HepG2 (cell line): ENCODE measurements at regions not wholly inside any gene's neighbourhood (a gene's known extent, or its start where the extent isn't known, plus 50 kb on each side); places are given as distances from the start of the nearest gene placed in this dataset.

Experiments used
- ATAC-seq: fragments of 200-7000 bp; cut with Tn5 transposase; 3 replicates; pipeline ENCODE4 v1.9.1; 2020; ENCODE audit warnings: mild to moderate bottlenecking, moderate library complexity
- BruUV-seq: library from RNA; stranded (reverse); fragments of 400-500 nt; replicated peaks from 2 replicates; lab custom pipeline; 2021; lab: Mats Ljungman, UMichigan
- CTCF ChIA-PET: fragments of 300-600 bp; formaldehyde crosslinking; extraction: SDS; loops from one replicate; lab custom pipeline; 2021; ENCODE audit warnings: low total read pairs, inconsistent platforms, low intra/inter-chr PET ratio; lab: Yijun Ruan, JAX
- POLR2A ChIA-PET: fragments of 350-600 bp; sonication (Branson Sonifier 250); formaldehyde crosslinking; loops from one replicate; lab custom pipeline; 2020; ENCODE audit warnings: antibody characterized with exemption, inconsistent platforms; lab: Yijun Ruan, JAX
- DNase-seq: peaks from one replicate; pipeline ENCODE4 v3.0.0-alpha.2; 2015; ENCODE audit warnings: low spot score
- FAIRE-seq: peaks from 3 replicates; lab custom pipeline; 2011; peaks lifted over from hg19 to GRCh38; lab: Jason Lieb, UNC
- H2AFZ ChIP-seq: one replicate; pipeline ENCODE4 v1.6.1; 2011; ENCODE audit warnings: low read length, inconsistent platforms
- H3K27ac ChIP-seq: fragments of 300-600 bp; 3 replicates; pipeline ENCODE4 v1.8.0; 2011; ENCODE audit warnings: mixed run types, mild to moderate bottlenecking, mixed read lengths, low read length, inconsistent platforms; ENCODE audit not compliant: insufficient read depth; ENCODE audit errors: extremely low read length
- H3K27me3 ChIP-seq, 2 experiments: fragments of 200-600 bp in 1 of 2; 2 replicates in 1 of 2; 3 replicates in 1 of 2; pipeline versions ENCODE4 v1.6.0 to v1.8.0; 2011; ENCODE audit warnings: low read length in 2 of 2, mild to moderate bottlenecking in 2 of 2, moderate library complexity in 2 of 2, inconsistent platforms in 1 of 2; ENCODE audit not compliant: insufficient read depth in 2 of 2, control insufficient read depth in 1 of 2
- H3K36me3 ChIP-seq, 2 experiments: fragments of 200-600 bp in 1 of 2; replicated peaks in 1 of 2; 2 replicates in 1 of 2; 3 replicates in 1 of 2; pipeline versions ENCODE4 v1.5.1 to v1.8.0; 2011; ENCODE audit warnings: low read length in 2 of 2, inconsistent platforms in 1 of 2; ENCODE audit not compliant: insufficient read depth in 2 of 2, control insufficient read depth in 1 of 2
- H3K4me1 ChIP-seq: 2 replicates; pipeline ENCODE4 v1.5.1; 2012; ENCODE audit warnings: low read length, inconsistent platforms; ENCODE audit not compliant: insufficient read depth
- H3K4me2 ChIP-seq: 2 replicates; pipeline ENCODE4 v1.6.0; 2011; ENCODE audit warnings: low read depth, low read length, inconsistent platforms
- H3K4me3 ChIP-seq, 3 experiments: fragments of 200-600 bp in 1 of 3; sonication (generic), shearing (Covaris generic) in 1 of 3; replicated peaks in 1 of 3; 2 replicates each; pipeline ENCODE4 v1.5.1; 2011 to 2016; ENCODE audit warnings: low read length in 3 of 3, inconsistent platforms in 2 of 3, low read depth in 2 of 3, mild to moderate bottlenecking in 2 of 3, control low read depth in 1 of 3, mixed read lengths in 1 of 3; ENCODE audit not compliant: insufficient read depth in 1 of 3
- H3K79me2 ChIP-seq: one replicate; pipeline ENCODE4 v1.6.1; 2011; ENCODE audit warnings: low read length, inconsistent platforms; ENCODE audit not compliant: insufficient read depth
- H3K9ac ChIP-seq: 2 replicates; pipeline ENCODE4 v1.6.0; 2011; ENCODE audit warnings: mild to moderate bottlenecking, low read depth, low read length, inconsistent platforms; ENCODE audit not compliant: insufficient read depth
- H3K9me3 ChIP-seq: 2 replicates; pipeline ENCODE4 v1.5.1; 2012; ENCODE audit warnings: mild to moderate bottlenecking, low read length
- H4K20me1 ChIP-seq: 2 replicates; pipeline ENCODE4 v1.6.0; 2011; ENCODE audit warnings: inconsistent platforms, mild to moderate bottlenecking, low read length, moderate library complexity; ENCODE audit not compliant: insufficient read depth
- KLF12 ChIP-seq: sonication (generic); formaldehyde crosslinking; IDR thresholded peaks from 2 replicates; pipeline ENCODE4 v1.4.0; 2020; ENCODE audit warnings: missing genetic modification reagents, borderline replicate concordance
- NCOA5 ChIP-seq: sonication (generic); formaldehyde crosslinking; IDR thresholded peaks from 2 replicates; pipeline ENCODE4 v1.4.0; 2020; ENCODE audit warnings: missing genetic modification reagents
- NFYB ChIP-seq: sonication (generic); formaldehyde crosslinking; IDR thresholded peaks from 2 replicates; pipeline ENCODE4 v1.4.0; 2020; ENCODE audit warnings: missing genetic modification reagents
- SIN3A ChIP-seq: IDR thresholded peaks from 2 replicates; pipeline ENCODE4 v1.6.1; 2011; ENCODE audit warnings: low read depth, mild to moderate bottlenecking, control low read depth, low read length, borderline replicate concordance
- SKIL ChIP-seq: sonication (generic); formaldehyde crosslinking; IDR thresholded peaks from 2 replicates; pipeline ENCODE4 v1.8.0; 2022; ENCODE audit warnings: missing genetic modification reagents, mild to moderate bottlenecking, moderate library complexity, borderline replicate concordance
- TAF1 ChIP-seq: sonication (generic); formaldehyde crosslinking; IDR thresholded peaks from 2 replicates; pipeline ENCODE4 v1.4.0; 2020; ENCODE audit warnings: missing genetic modification reagents
- TCF12 ChIP-seq, 2 experiments: fragments of 450-650 bp in 1 of 2; sonication (generic) in 1 of 2; formaldehyde crosslinking in 1 of 2; IDR thresholded peaks; 2 replicates each; pipeline versions ENCODE4 v1.6.1 to v1.8.0; 2017 to 2022; ENCODE audit warnings: antibody characterized with exemption in 1 of 2, mild to moderate bottlenecking in 1 of 2, missing genetic modification reagents in 1 of 2, moderate library complexity in 1 of 2
- ZBTB7B ChIP-seq: sonication (generic); formaldehyde crosslinking; IDR thresholded peaks from 2 replicates; pipeline ENCODE4 v1.4.0; 2020; ENCODE audit warnings: missing genetic modification reagents
- ZNF224 ChIP-seq: sonication (generic); formaldehyde crosslinking; IDR thresholded peaks from 2 replicates; pipeline ENCODE4 v1.5.0; 2020; ENCODE audit warnings: mild to moderate bottlenecking, missing genetic modification reagents
- ZNF34 ChIP-seq: sonication (generic); formaldehyde crosslinking; IDR thresholded peaks from 2 replicates; pipeline ENCODE4 v1.4.0; 2020; ENCODE audit warnings: mild to moderate bottlenecking, missing genetic modification reagents, borderline replicate concordance
- ZNF629 ChIP-seq: sonication (generic); formaldehyde crosslinking; conservative IDR thresholded peaks from 2 replicates; pipeline ENCODE4 v1.5.0; 2020; ENCODE audit warnings: missing genetic modification reagents
- ZSCAN30 ChIP-seq: sonication (generic); formaldehyde crosslinking; IDR thresholded peaks from 2 replicates; pipeline ENCODE4 v1.5.0; 2020; ENCODE audit warnings: mild to moderate bottlenecking, missing genetic modification reagents
- WGBS: methylation state at CpG from one replicate; pipeline ENCODE4 v1.1.6; 2017; ENCODE audit warnings: low lambda C conversion rate; 5-methylcytosine and 5-hydroxymethylcytosine counted together
- in situ Hi-C: cut with HindIII; loops from 2 replicates; pipeline ENCODE4 v1.10.0; 2017; ENCODE audit warnings: low pct_unique_long_range_greater_than_20kb; ENCODE audit not compliant: extremely low pct_ligation_motif_present
- intact Hi-C: fragments of 100-400 bp; cut with micrococcal nuclease; formaldehyde crosslinking; loops from one replicate; pipeline ENCODE4 v1.10.0; 2022; ENCODE audit not compliant: unreplicated experiment
- TF ChIP-seq, protein P1 (sequence below): IDR thresholded peaks from 2 replicates; pipeline ENCODE4 v1.6.1; 2016; ENCODE audit warnings: low read depth
- TF ChIP-seq, protein P2 (sequence below): sonication (generic); formaldehyde crosslinking; IDR thresholded peaks from 2 replicates; pipeline ENCODE4 v1.4.0; 2020; ENCODE audit warnings: missing genetic modification reagents

- H3K27me3 ChIP-seq: no peaks in the 10 kb centered on the region
- ChIA-PET POLR2A (no interaction called here), CTCF (no interaction called here)
- no peaks in the 10 kb centered on the region for H3K79me2 ChIP-seq
- no peak overlapping the region for H3K4me2 ChIP-seq
- no peaks in the 10 kb centered on the region for H4K20me1 ChIP-seq
- FAIRE-seq (no peak), ATAC-seq (no peak), DNase-seq (no peak)
- H3K4me3 ChIP-seq: no peak overlapping the region
- 13% methylated on average over 7 of the region's 7 CpGs for WGBS
- no peak overlapping the region for H2AFZ ChIP-seq
- no peak overlapping the region for H3K27ac ChIP-seq
- intact Hi-C loops (no loop called here), in situ Hi-C loops (no loop called here)
- no peaks in the 10 kb centered on the region for H3K36me3 ChIP-seq
- no peaks in the 10 kb centered on the region for H3K9me3 ChIP-seq
- H3K9ac ChIP-seq: no peak overlapping the region
- no peaks in the 10 kb centered on the region for H3K4me1 ChIP-seq
- no TSS peak for BruUV-seq
- TF ChIP-seq KLF12 (no peak), NFYB (no peak), TCF12 (IDR thresholded peaks at IDR 0.05) (no peak), TCF12 (CRISPR knock-in tag; IDR thresholded peaks at IDR 0.05) (no peak), ZNF629 (CRISPR knock-in tag) (0 out of 2 replicates have a peak, but pooled peaks have one; percentile 11), ZNF224 (no peak)
Measured at GRCh38 chr12:89862511-89863445, 154.1 kb upstream of the ATP2B1 start.

GRCh38 chr12:89861086-89861485, 152.4 kb upstream of the ATP2B1 start:
- FAIRE-seq (no peak), DNase-seq (no peak), ATAC-seq (no peak)
- H3K9ac ChIP-seq: no peak overlapping the region
- in situ Hi-C loops: no loop called here
- no peak overlapping the region for H2AFZ ChIP-seq
- H3K79me2 ChIP-seq: no peaks in the 10 kb centered on the region
- H3K27me3 ChIP-seq: no peaks in the 10 kb centered on the region
- intact Hi-C loops: no loop called here
- 3% methylated on average over 3 of the region's 3 CpGs for WGBS
- no TSS peak for BruUV-seq
- ChIA-PET POLR2A (no interaction called here), CTCF (no interaction called here)
- no peaks in the 10 kb centered on the region for H4K20me1 ChIP-seq
- no peak overlapping the region for H3K4me3 ChIP-seq
- no peak overlapping the region for H3K27ac ChIP-seq
- H3K4me2 ChIP-seq: no peak overlapping the region
- TF ChIP-seq ZSCAN30 (CRISPR knock-in tag) (no peak), NCOA5 (no peak), ZBTB7B (CRISPR knock-in tag) (no peak), SIN3A (no peak), SKIL (CRISPR knock-in tag) (no peak), TAF1 (CRISPR knock-in tag) (no peak), ZNF34 (no peak)
- TF ChIP-seq, protein P1, sequence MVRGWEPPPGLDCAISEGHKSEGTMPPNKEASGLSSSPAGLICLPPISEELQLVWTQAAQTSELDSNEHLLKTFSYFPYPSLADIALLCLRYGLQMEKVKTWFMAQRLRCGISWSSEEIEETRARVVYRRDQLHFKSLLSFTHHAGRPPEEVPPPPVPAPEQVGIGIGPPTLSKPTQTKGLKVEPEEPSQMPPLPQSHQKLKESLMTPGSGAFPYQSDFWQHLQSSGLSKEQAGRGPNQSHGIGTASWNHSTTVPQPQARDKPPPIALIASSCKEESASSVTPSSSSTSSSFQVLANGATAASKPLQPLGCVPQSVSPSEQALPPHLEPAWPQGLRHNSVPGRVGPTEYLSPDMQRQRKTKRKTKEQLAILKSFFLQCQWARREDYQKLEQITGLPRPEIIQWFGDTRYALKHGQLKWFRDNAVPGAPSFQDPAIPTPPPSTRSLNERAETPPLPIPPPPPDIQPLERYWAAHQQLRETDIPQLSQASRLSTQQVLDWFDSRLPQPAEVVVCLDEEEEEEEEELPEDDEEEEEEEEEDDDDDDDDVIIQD (CRISPR knock-in tag): no peak
- TF ChIP-seq, protein P2, sequence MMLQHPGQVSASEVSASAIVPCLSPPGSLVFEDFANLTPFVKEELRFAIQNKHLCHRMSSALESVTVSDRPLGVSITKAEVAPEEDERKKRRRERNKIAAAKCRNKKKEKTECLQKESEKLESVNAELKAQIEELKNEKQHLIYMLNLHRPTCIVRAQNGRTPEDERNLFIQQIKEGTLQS: no peak
- H3K36me3 ChIP-seq: no peaks in the 10 kb centered on the region
- H3K9me3 ChIP-seq: no peaks in the 10 kb centered on the region
- H3K4me1 ChIP-seq: no peaks in the 10 kb centered on the region
